PC-3 (cell line): ENCODE measurements at regions not wholly inside any gene's neighbourhood (a gene's known extent, or its start where the extent isn't known, plus 50 kb on each side); places are given as distances from the start of the nearest gene placed in this dataset.

Source experiments
- ATAC-seq: fragments of 200-7000 bp; cut with Tn5 transposase; 2 replicates; pipeline ENCODE4 v1.9.1; 2020; ENCODE audit warnings: mild to moderate bottlenecking, moderate library complexity
- BruUV-seq: library from RNA; stranded (reverse); fragments of 400-500 nt; replicated peaks from 2 replicates; lab custom pipeline; 2021; lab: Mats Ljungman, UMichigan
- CTCF ChIA-PET: fragments of 300-600 bp; sonication (Branson Sonifier 250); formaldehyde crosslinking; loops from one replicate; lab custom pipeline; 2022; ENCODE audit warnings: antibody characterized with exemption; lab: Charles Lee
- POLR2A ChIA-PET: fragments of 300-600 bp; sonication (Branson Sonifier 250); formaldehyde crosslinking; loops from one replicate; lab custom pipeline; 2022; ENCODE audit warnings: antibody characterized with exemption; ENCODE audit not compliant: unreplicated experiment; lab: Charles Lee
- DNase-seq: peaks from one replicate; pipeline ENCODE4 v3.0.0-alpha.2; 2015
- H2AFZ ChIP-seq: fragments of 300-600 bp; sonication (generic); 2 replicates; pipeline ENCODE4 v1.6.0; 2016; ENCODE audit warnings: antibody characterized with exemption, low read length
- H3F3A ChIP-seq: fragments of 300-600 bp; sonication (generic); one replicate; pipeline ENCODE4 v1.6.0; 2017; ENCODE audit warnings: antibody characterized with exemption, low read length, control low read depth, mild to moderate bottlenecking; ENCODE audit not compliant: unreplicated experiment
- H3K27ac ChIP-seq: fragments of 300-600 bp; sonication (generic); 2 replicates; pipeline ENCODE4 v1.5.1; 2016; ENCODE audit warnings: mild to moderate bottlenecking, low read length
- H3K27me3 ChIP-seq: fragments of 300-600 bp; sonication (generic); 2 replicates; pipeline ENCODE4 v1.6.1; 2016; ENCODE audit warnings: low read length, mixed read lengths
- H3K36me3 ChIP-seq: fragments of 300-600 bp; sonication (generic); 2 replicates; pipeline ENCODE4 v1.6.1; 2016; ENCODE audit warnings: low read depth, mixed run types, low read length, mixed read lengths
- H3K4me1 ChIP-seq: fragments of 300-600 bp; sonication (generic); 2 replicates; pipeline ENCODE4 v1.5.1; 2016; ENCODE audit warnings: low read length; ENCODE audit not compliant: insufficient read depth
- H3K4me2 ChIP-seq: fragments of 300-600 bp; sonication (generic); 2 replicates; pipeline ENCODE4 v1.6.0; 2016; ENCODE audit warnings: low read length
- H3K4me3 ChIP-seq: fragments of 300-600 bp; sonication (generic); 2 replicates; pipeline ENCODE4 v1.5.1; 2016; ENCODE audit warnings: mild to moderate bottlenecking, low read length, mixed read lengths
- H3K79me2 ChIP-seq: fragments of 300-600 bp; sonication (generic); 2 replicates; pipeline ENCODE4 v1.6.1; 2017; ENCODE audit warnings: low read length, mixed read lengths
- H3K9ac ChIP-seq: fragments of 300-600 bp; sonication (generic); 2 replicates; pipeline ENCODE4 v1.6.0; 2016; ENCODE audit warnings: mild to moderate bottlenecking, low read length
- H3K9me2 ChIP-seq: fragments of 300-600 bp; sonication (generic); replicated peaks from 2 replicates; pipeline ENCODE4 v1.6.1; 2016; ENCODE audit warnings: mixed run types, low read length, mixed read lengths
- H3K9me3 ChIP-seq: fragments of 300-600 bp; sonication (generic); 2 replicates; pipeline ENCODE4 v1.6.1; 2016; ENCODE audit warnings: low read length, mixed read lengths
- H4K20me1 ChIP-seq: fragments of 300-600 bp; sonication (generic); 2 replicates; pipeline ENCODE4 v1.6.1; 2016; ENCODE audit warnings: low read length, mixed read lengths
- CTCF ChIP-seq: fragments of 300-600 bp; sonication (generic); conservative IDR thresholded peaks from 2 replicates; pipeline ENCODE4 v1.5.1; 2017; ENCODE audit warnings: antibody characterized with exemption, low read depth, mild to moderate bottlenecking, low read length
- EZH2 ChIP-seq: fragments of 300-600 bp; sonication (generic); IDR thresholded peaks from one replicate; pipeline ENCODE4 v1.6.1; 2017; ENCODE audit warnings: antibody characterized with exemption, mild to moderate bottlenecking, low read length; ENCODE audit not compliant: unreplicated experiment
- EZH2phosphoT487 ChIP-seq: fragments of 300-600 bp; sonication (generic); IDR thresholded peaks from 2 replicates; pipeline ENCODE4 v1.6.1; 2018; ENCODE audit warnings: mild to moderate bottlenecking, antibody characterized with exemption, low read length, borderline replicate concordance
- intact Hi-C: fragments of 100-400 bp; cut with micrococcal nuclease; formaldehyde crosslinking; loops from 2 replicates; pipeline ENCODE4 v1.9.0; 2023

GRCh38 chr19:30649934-30650614 is 277.9 kb downstream of the ZNF536 start:
- Histone ChIP-seq H3K4me2 (peak overlapping the region; percentile 34; the same call in 1 of the 2 replicates), H2AFZ (no peak overlapping the region), H3K27me3 (peaks cover 27% of the 10 kb centered on the region), H3K9me3 (no peaks in the 10 kb centered on the region), H4K20me1 (no peaks in the 10 kb centered on the region), H3F3A (no peaks in the 10 kb centered on the region), H3K9me2 (no peaks in the 10 kb centered on the region), H3K36me3 (no peaks in the 10 kb centered on the region), H3K79me2 (no peaks in the 10 kb centered on the region), H3K9ac (no peak overlapping the region), H3K27ac (no peak overlapping the region), H3K4me1 (no peaks in the 10 kb centered on the region), H3K4me3 (no peak overlapping the region)
- CTCF ChIA-PET: interaction anchor here (0.6 to 0.7 kb wide), 2 partner anchors 419 to 622 kb away, joined by 3 to 8 read pairs; no protein-coding TSS in a partner anchor
- TF ChIP-seq EZH2phosphoT487: no peak
- TF ChIP-seq CTCF: peak; percentile 81
- no peak for TF ChIP-seq EZH2
- POLR2A ChIA-PET: no interaction called here
- BruUV-seq: no TSS peak
- intact Hi-C loops: loop anchor here (1.0 to 5.0 kb wide), 3 partner anchors 603 to 920 kb away; no protein-coding TSS in a partner anchor
- DNase-seq (peak; percentile 54), ATAC-seq (peak; percentile 35; the same call in 1 of the 2 replicates)

DNA sequence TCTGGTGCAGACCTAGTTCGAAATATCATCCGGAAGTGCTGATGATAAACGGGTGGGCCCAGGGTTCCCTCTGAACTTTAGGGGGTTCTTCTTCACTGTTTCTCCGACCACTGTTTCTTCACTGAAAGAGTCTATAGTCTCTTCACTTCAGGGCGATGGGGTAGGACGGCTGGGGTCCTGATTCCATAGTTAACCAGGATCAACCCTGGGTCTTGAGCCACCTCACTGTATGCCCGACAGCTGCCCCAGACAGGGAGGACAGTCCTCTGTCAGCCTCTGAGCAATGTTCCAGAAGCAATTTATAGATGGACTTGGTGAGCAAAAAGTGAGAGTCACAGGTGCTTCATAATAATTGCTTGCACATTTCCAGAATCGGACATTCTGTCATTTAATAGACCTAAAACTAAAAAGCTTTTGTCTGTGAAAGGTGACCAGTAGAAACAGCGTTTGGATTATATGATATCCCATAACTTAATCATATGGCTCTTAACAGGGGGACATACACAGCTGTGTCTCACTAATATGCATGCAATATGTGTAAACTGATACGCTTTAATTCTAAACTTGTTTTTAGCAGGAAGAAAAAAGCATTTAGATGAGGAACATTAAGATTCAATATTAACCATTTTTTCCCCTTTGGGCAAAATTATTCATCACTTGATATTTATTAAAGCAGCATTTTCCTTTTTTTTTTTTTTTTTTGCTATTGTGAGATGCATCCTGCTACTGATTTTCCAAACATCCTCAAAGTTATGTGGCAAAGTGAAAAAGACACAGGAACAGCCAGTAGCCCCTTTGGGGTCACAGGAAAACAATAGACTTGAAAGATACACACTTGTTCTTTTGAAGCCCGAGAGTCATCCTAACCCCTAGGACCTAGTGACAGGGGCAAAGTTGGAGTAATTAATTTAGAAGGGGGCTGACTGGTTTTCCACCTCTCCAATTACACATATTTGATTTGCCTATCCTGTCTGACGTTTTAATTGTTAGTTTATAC is 277.0 kb downstream of the ZNF536 start:
- intact Hi-C loops: no loop called here
- no peak for DNase-seq
- no peak for ATAC-seq
- no peaks in the 10 kb centered on the region for H3K4me1 ChIP-seq
- H3F3A ChIP-seq: no peaks in the 10 kb centered on the region
- H4K20me1 ChIP-seq: no peaks in the 10 kb centered on the region
- no peaks in the 10 kb centered on the region for H3K9me3 ChIP-seq
- ChIA-PET CTCF (interaction anchor here (0.7 kb wide), 1 partner anchor 418 kb away, joined by 3 read pairs; no protein-coding TSS in a partner anchor), POLR2A (no interaction called here)
- no peak overlapping the region for H3K4me2 ChIP-seq
- H3K9ac ChIP-seq: no peak overlapping the region
- BruUV-seq: no TSS peak
- no peak overlapping the region for H3K27ac ChIP-seq
- H3K27me3 ChIP-seq: peaks cover 27% of the 10 kb centered on the region
- H2AFZ ChIP-seq: no peak overlapping the region
- H3K36me3 ChIP-seq: no peaks in the 10 kb centered on the region
- H3K79me2 ChIP-seq: no peaks in the 10 kb centered on the region
- H3K4me3 ChIP-seq: no peak overlapping the region
- no peaks in the 10 kb centered on the region for H3K9me2 ChIP-seq
- TF ChIP-seq CTCF (no peak), EZH2 (no peak)
